Fibroblast of pulmonary artery (primary cell): ENCODE measurements at regions not wholly inside any gene's neighbourhood (a gene's known extent, or its start where the extent isn't known, plus 50 kb on each side); places are given as distances from the start of the nearest gene placed in this dataset.
A peak's percentile ranks its signal among the peaks of the same experiment; 100 is the strongest.

Experiments used
- DNase-seq: peaks from one replicate; pipeline ENCODE4 v3.0.0-alpha.2; 2010; ENCODE audit warnings: low read depth
- H3K4me3 ChIP-seq: replicated peaks from 2 replicates; pipeline ENCODE4 v1.5.1; 2011; ENCODE audit warnings: low read depth, mild to moderate bottlenecking, control low read depth, low read length, moderate library complexity
- TF ChIP-seq, protein P1 (sequence below): IDR thresholded peaks from 2 replicates; pipeline ENCODE4 v1.5.1; 2011; ENCODE audit warnings: mild to moderate bottlenecking, control low read depth, low read length, inconsistent platforms; ENCODE audit errors: missing control alignments

DNA sequence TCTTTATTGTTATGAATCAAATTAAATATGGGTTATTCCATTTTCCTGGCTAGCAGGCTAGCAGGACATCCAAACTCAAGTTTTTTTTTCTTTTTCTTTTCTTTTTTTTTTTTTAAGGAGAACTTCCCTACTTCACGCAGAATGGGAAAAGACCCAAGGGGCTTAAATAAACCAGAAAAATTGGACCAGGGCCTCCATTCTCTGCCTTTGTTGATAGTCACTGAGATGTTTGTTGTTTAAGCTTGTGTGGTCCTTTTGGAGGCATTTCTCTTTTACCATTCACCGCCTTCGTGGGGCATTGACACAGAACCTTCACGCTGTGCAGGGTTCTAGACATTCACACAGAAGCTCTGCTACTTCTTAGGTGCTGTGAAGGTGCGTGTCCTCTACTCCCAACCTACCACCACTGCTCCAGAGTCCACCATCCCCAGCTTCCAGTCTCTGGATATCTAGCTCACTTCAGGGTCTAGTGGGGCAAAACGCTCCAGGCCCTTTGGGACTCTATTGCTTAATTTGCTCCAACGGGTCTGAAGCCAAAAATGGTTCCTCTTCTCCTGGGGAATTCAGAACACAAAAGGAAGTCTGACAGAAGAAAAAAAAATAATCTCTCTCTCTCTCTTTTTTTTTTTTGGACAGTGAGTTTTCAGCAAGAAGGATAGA, 301.3 kb downstream of the AEBP2 start:
- TF ChIP-seq, protein P1, sequence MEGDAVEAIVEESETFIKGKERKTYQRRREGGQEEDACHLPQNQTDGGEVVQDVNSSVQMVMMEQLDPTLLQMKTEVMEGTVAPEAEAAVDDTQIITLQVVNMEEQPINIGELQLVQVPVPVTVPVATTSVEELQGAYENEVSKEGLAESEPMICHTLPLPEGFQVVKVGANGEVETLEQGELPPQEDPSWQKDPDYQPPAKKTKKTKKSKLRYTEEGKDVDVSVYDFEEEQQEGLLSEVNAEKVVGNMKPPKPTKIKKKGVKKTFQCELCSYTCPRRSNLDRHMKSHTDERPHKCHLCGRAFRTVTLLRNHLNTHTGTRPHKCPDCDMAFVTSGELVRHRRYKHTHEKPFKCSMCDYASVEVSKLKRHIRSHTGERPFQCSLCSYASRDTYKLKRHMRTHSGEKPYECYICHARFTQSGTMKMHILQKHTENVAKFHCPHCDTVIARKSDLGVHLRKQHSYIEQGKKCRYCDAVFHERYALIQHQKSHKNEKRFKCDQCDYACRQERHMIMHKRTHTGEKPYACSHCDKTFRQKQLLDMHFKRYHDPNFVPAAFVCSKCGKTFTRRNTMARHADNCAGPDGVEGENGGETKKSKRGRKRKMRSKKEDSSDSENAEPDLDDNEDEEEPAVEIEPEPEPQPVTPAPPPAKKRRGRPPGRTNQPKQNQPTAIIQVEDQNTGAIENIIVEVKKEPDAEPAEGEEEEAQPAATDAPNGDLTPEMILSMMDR = no peak

DNA sequence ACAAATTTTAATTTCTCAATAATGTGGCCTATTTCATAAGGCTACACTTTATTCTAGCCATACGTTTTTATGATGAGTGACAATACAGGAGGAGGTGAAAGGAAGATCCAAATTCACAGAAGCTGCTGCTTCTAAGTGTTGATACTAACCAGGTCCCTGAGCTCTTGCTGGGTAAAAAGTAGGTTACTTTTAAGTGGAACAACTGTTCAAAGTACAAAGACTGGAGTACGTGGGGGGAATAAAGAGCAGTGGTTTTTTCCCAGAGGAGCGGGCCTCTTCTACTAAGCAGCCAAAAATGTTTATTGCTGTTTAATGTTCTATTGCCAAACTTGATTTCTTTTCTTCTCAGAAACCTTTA, 301.8 kb downstream of the AEBP2 start:
- TF ChIP-seq, protein P1 = no peak
- DNase-seq = no peak
- no peak overlapping the region for H3K4me3 ChIP-seq

More for the DNA sequence above, 301.3 kb downstream of the AEBP2 start:
- H3K4me3 ChIP-seq = no peak overlapping the region
- DNase-seq = no peak

DNA sequence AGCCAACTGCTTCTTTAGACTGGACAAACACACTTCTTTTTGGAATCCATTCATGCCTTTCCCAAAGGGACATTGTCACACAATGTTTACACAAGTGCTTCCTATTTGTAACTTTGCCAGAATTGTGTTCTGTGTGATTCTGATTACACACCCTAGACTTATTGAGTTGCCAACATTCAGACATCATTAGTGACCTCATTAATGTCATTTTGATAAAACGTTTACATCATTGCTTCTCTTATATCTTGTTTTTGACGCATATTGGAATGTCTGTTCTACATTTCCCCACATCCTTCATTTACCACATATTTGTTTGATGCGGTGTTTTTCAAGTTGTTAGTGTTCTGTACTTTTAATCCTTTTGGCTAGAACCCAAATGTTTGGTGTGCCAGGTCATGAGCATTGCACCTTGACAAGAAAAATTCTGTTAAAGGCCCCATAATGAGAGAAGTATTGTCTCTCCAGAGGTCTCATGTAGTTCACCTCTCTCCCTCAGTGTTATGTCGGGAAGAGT, 305.5 kb downstream of the AEBP2 start:
- peak; percentile 97 for DNase-seq
- TF ChIP-seq, protein P1 = no peak

DNA sequence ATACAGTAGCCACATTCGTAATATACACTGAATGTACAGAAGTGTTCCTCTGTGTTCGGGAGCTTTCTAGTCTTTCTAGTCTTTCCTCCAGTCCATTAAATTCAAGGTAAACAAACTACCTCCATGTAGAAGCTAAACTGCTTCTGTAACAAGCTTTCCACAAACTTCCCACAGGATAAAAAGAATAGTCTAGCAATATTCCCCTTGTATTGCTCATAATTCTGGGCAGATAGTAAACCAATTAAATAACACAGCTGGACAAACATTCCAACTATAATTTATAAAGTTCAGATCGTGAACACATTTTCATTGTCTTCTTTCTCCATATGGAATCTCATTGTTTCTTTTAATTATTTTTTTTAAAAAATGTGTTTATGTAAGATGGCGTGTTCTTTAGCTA, 307.2 kb downstream of the AEBP2 start:
- no peak for DNase-seq
- H3K4me3 ChIP-seq = no peak overlapping the region
- TF ChIP-seq, protein P1 = no peak

More for the DNA sequence above, 305.5 kb downstream of the AEBP2 start:
- no peak overlapping the region for H3K4me3 ChIP-seq

DNA sequence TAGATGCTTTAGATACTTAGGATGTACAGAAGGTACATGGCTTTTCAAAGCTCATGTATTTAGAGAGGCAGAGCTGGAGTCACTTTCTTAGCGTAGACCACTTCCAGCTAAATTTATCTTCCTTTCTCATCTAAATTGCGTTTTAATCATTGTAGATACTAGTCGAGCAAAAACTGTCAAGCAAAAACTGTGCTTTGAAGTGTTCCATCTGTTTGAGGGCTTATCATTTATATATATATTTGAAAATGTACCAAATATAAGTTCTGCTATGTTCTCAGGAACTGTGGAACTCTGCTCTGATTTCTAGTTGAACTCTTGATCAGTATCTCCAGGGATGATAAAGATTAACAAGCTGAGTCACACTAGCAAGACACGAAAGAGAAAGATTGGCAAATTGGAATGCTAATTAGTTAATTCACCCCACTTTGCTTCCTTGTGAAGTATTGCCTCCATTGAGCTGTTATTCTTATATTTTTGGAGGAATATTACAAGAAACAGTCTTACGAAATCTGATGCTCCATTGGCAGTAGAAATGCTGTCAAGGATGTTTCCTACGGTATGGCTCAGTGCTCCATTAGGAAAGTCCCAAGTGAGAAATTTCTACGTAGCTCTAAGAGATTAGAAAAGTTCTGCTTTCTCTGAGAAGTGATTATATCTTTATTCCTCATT, 310.7 kb downstream of the AEBP2 start:
- peak; percentile 72 for DNase-seq
- TF ChIP-seq, protein P1 = no peak
- H3K4me3 ChIP-seq = no peak overlapping the region

DNA sequence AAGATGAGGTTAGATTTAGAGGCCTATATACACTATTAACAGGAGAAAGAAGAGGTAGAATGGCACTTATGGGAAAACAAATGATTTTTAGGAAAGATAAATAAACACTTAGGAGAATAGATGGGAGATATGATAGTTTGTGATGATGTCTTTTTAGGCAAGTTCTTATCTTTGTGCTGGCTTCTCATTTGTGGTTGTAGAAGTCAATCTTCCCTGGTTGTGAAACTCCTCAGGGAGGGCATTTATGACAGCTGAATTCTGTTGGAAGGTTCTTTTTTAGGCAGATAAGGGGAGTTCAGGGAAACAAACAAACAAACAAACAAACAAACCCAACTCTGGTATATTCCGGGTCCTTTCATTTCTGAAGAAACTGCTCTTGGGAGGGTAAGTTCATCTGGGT, 311.8 kb downstream of the AEBP2 start:
- no peak for DNase-seq
- H3K4me3 ChIP-seq = no peak overlapping the region
- TF ChIP-seq, protein P1 = no peak
